Lower leg skin (tissue), 3 donors: ENCODE measurements at regions not wholly inside any gene's neighbourhood (a gene's known extent, or its start where the extent isn't known, plus 50 kb on each side); places are given as distances from the start of the nearest gene placed in this dataset.
"Not testable (repeated sequence)": the region's sequence is repeated elsewhere in the genome, so short reads cannot be mapped to it uniquely, and the experiment has no call there.

ENCODE experiments used
- CTCF ChIP-seq, 3 donors: fragments of 450-650 bp; IDR thresholded peaks; one replicate each; pipeline ENCODE4 v1.5.1; 2016; ENCODE audit warnings: antibody characterized with exemption in 3 of 3, mild to moderate bottlenecking in 3 of 3, moderate library complexity in 2 of 3
- POLR2A ChIP-seq, 2 donors: fragments of 450-650 bp; IDR thresholded peaks; one replicate each; pipeline ENCODE4 v1.6.1; 2016 to 2017; ENCODE audit warnings: antibody characterized with exemption in 2 of 2, mild to moderate bottlenecking in 1 of 2, moderate library complexity in 1 of 2

GRCh38 chr22:48817491-48817890 is 1010.2 kb downstream of the BRD1 start:
- not testable (repeated sequence) for TF ChIP-seq CTCF, POLR2A (IDR thresholded peaks at IDR 0.05)
